Left hindlimb (tissue), 1 donor: ENCODE measurements at regions not wholly inside any gene's neighbourhood (a gene's known extent, or its start where the extent isn't known, plus 50 kb on each side); places are given as distances from the start of the nearest gene placed in this dataset.
"Not testable (repeated sequence)": the region's sequence is repeated elsewhere in the genome, so short reads cannot be mapped to it uniquely, and the experiment has no call there.

ENCODE experiments used
- DNase-seq: peaks from one replicate; pipeline ENCODE4 v3.0.0-alpha.2; 2018

DNA sequence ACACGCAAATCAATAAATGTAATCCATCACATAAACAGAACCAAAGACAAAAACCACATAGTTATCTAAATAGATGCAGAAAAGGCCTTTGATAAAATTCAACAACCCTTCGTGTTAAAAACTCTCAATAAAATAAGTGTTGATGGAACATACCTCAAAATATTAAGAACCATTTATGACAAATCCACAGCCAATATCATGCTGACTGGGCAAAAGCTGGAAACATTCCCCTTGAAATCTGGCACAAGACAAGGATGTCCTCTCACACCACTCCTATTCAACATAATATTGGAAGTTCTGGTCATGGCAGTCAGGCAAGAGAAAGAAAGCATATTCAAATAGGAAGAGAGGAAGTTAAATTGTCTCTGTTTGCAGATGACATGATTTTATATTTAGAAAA, 1946.3 kb upstream of the CDH9 start:
- DNase-seq: no peak

GRCh38 chr5:28975508-28975907, 1937.1 kb upstream of the CDH9 start:
- DNase-seq: no peak

- no peak for DNase-seq
Observed at GRCh38 chr5:28967848-28968247, 1929.5 kb upstream of the CDH9 start.

DNA sequence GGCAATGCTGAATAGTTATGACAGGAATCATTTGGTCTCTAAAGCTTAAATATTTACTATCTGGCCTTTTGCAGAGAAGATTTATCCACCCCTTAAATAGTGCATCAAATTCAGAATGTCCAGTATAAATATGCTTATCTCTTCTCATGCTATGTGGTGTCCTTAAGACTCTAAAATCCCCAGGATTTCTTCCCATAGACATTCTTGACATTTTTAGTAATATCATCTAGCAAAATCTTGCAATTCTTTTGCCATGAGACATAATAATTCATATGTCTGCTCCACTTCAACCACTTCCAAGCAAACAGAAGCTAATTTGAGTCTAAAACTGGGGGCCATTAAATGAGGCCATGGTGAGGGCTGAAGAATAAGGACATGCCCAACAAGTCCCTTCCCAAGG, 1923.4 kb upstream of the CDH9 start:
- no peak for DNase-seq

GRCh38 chr5:28958581-28958980, 1920.2 kb upstream of the CDH9 start:
- no peak for DNase-seq

- DNase-seq: no peak
Observed at GRCh38 chr5:28957450-28957849, 1919.1 kb upstream of the CDH9 start.

DNA sequence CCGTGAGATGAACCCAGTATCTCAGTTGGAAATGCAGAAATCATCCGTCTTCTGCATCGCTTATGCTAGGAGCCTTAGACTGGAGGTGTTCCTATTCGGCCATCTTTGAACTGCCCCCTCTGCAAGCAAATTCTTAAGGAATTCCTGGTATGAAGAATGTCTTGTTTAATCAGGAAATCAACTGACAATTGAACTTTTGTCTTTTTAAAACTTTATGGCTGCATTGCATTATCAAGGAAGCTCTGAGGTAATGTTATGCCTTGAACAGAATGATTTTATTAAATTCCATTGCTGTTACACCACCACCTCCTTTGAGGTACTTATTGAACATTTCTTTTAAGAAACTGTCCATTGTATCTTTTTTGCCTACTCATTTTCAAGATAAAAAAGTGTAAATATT, 1915.7 kb upstream of the CDH9 start:
- DNase-seq: no peak

- DNase-seq: no peak
Observed at GRCh38 chr5:28947865-28948264, 1909.5 kb upstream of the CDH9 start.

DNA sequence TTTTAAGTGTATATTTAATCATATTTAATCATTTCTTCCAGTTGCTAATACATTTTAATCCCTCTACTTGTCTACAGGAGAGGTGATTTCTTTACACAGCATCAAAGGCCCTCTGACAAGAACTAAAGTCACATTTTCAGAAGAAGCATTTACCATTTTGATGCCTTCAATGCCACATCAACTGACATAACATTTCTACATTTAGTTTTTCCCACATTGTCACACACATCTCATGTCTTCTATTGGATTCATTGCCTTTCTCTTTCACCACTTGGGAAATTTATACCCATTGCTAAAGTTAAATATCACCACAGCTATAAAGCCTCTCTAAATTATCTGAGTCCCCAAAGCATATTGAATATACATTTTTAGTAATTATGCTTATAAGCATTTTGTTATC, 1907.5 kb upstream of the CDH9 start:
- DNase-seq: no peak

- DNase-seq: not testable (repeated sequence)
Observed at GRCh38 chr5:28929366-28929765, 1891.0 kb upstream of the CDH9 start.

GRCh38 chr5:28928327-28928790, 1890.0 kb upstream of the CDH9 start:
- not testable (repeated sequence) for DNase-seq

- DNase-seq: no peak
Observed at GRCh38 chr5:28927559-28928326, 1889.4 kb upstream of the CDH9 start.

DNA sequence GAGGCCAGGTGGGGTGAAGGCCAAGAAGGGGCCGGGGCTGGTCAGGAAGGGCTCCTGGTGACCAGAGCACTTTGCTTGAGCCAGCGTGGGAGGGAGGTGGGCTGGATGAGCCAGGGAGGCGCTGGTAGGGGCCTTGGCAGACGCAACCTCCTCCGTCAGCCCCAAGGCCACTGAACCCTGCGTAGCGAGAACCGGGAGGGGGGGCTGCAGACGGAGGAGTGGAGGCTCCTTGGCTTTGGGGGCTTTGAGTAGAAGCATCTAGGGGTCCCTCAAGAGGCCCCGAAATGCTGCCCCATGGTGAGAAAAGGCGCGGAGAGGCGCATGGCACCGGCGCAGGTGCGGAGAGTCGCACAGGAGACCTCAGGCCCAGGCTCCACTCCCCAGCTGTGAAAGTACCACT, 1888.0 kb upstream of the CDH9 start:
- DNase-seq: no peak

GRCh38 chr5:28917631-28918030, 1879.2 kb upstream of the CDH9 start:
- DNase-seq: no peak

DNA sequence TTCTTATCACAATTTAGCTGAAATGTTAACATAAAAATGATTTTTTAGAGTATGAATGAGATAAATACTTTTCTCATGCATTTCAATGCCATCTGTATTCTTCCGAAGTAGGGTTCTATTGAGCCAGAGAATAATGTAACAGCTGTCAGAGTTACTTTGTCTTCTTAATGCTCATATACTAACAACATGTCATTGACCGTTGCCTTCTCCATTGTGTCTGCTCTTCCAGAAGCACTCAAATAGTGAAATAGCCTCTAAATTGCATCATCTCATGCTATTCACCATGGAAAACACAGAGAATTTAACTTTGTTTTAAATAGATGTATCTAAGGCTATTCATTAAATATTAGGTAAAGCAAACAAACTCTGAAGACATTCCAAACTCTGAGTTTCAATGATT, 1875.9 kb upstream of the CDH9 start:
- DNase-seq: no peak

DNA sequence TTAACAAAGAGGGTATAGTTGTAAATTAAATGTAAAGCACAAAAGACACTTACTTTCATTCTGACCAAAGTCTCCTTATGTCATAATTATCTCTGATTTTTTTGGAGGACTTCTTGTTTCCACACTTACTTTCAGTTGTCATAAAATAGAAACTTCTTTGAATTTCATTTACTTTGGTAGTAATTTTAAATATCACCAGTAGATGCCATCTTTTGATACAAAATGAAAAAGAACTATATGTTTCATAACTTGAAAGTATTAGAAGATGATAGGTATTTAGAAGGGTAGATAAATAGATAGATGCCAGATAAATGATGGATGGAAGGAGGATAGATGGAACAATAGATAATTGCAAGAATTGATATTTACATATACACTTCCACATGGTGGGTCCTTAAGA, 1865.3 kb upstream of the CDH9 start:
- DNase-seq: no peak

GRCh38 chr5:28896949-28897348, 1858.6 kb upstream of the CDH9 start:
- no peak for DNase-seq

DNA sequence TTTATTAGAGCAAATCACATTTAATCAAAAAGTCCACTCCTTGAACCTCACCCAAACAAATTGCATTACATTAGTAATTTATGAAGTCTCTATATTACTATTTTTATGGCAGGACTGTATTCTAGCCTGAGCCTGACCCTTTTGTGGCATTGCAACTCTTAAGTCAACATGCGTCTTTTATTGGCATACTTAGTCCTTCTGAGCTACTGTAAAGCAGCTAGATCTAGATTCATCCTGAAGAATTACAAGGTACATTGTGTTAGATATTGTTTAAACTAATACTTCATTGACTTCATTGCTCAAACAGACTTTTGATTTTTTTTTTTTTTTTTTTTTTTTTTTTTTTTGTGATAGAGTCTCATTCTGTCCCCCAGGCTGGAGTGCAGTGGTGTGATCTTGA, 1842.5 kb upstream of the CDH9 start:
- no peak for DNase-seq

DNA sequence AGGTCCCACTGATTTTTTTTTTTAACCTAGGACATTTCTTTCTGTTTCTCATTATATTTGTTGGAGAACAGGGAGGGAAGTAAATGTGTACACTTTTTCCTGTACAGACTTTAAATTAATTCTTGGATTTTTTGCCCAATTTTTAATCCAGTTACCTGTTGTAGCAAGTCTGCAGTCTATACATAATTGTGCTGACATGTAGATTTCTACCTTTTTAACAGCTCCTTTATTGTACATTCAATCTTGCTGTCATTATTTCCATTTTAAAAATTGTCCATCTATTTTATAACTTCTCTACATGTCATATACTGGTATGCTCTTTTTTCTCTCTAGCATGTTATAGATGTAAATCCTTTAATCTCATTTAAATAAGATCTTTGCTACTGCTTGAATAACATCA, 1838.7 kb upstream of the CDH9 start:
- DNase-seq: no peak

DNA sequence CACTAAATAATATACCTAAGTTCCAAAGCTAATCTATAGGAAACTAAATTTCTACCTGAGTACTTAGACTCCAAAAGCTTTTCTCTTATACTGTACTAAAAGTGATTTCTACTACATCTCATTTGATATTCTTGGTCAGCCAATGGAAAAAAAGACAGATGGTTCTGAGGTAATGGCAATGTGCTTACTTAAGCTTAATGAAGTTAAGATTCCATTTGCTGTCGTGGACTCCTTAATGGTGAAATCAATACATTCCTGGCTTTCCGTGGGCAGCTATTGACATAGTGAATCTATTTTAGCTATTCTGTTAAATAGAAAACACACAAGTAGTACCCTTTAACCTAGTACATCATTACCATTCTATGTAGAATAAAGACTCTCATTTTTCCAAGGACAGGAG, 1825.6 kb upstream of the CDH9 start:
- no peak for DNase-seq

DNA sequence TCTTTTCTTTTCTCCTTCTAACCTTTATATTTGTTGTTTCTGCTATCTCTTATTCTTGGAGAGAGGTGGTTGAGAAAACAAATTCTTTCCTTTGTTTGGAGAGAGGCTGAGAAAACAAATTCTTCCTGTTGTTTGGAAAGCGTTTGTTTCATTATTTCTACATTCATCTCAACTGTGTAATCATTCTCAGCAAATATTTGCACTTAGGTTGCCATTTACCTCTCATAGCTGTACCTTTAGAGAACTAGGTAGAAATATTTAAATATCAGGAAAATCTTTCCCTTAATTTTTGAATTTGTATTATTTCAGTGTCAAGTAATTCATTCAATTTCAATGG, 1824.4 kb upstream of the CDH9 start:
- no peak for DNase-seq

GRCh38 chr5:28862137-28862859, 1823.9 kb upstream of the CDH9 start:
- DNase-seq: no peak

- DNase-seq: no peak
Observed at GRCh38 chr5:28855626-28856025, 1817.2 kb upstream of the CDH9 start.

GRCh38 chr5:28850320-28850921, 1812.0 kb upstream of the CDH9 start:
- no peak for DNase-seq
